CD4-positive, alpha-beta T cell (primary cell): ENCODE measurements at regions not wholly inside any gene's neighbourhood (a gene's known extent, or its start where the extent isn't known, plus 50 kb on each side); places are given as distances from the start of the nearest gene placed in this dataset.

ENCODE experiments used
- ATAC-seq: fragments of 200-7000 bp; cut with Tn5 transposase; one replicate; pipeline ENCODE4 v1.10.0; 2022; ENCODE audit warnings: mild to moderate bottlenecking; ENCODE audit not compliant: poor library complexity
- CTCF ChIA-PET: fragments of 350-600 bp; sonication (Branson Sonifier 250); formaldehyde crosslinking; loops from one replicate; lab custom pipeline; 2021; ENCODE audit warnings: antibody characterized with exemption, inconsistent platforms; lab: Charles Lee
- POLR2A ChIA-PET: fragments of 350-600 bp; sonication (Branson Sonifier 250); formaldehyde crosslinking; loops from one replicate; lab custom pipeline; 2021; ENCODE audit warnings: antibody characterized with exemption, inconsistent platforms; lab: Charles Lee
- DNase-seq, 14 experiments: peaks; one replicate each; pipeline ENCODE4 v3.0.0-alpha.2; 2013 to 2020; ENCODE audit warnings: mixed read lengths in 2 of 14
- H3K27ac ChIP-seq, 2 donors: one replicate each; pipeline versions ENCODE4 v1.5.1 to v1.7.0; 2013; ENCODE audit warnings: low read length in 2 of 2, low read depth in 1 of 2, mild to moderate bottlenecking in 1 of 2
- H3K27me3 ChIP-seq, 2 experiments: 1 replicate in 1 of 2; 2 replicates in 1 of 2; pipeline versions ENCODE4 v1.6.1 to v1.7.0; 2013; ENCODE audit warnings: low read length in 2 of 2, control low read depth in 1 of 2, mild to moderate bottlenecking in 1 of 2, moderate library complexity in 1 of 2; ENCODE audit not compliant: insufficient read depth in 2 of 2, control insufficient read depth in 1 of 2
- H3K36me3 ChIP-seq: one replicate; pipeline ENCODE4 v1.6.1; 2013; ENCODE audit warnings: low read length, control low read depth; ENCODE audit not compliant: insufficient read depth
- H3K4me1 ChIP-seq: one replicate; pipeline ENCODE4 v1.6.1; 2013; ENCODE audit warnings: low read length, control low read depth; ENCODE audit not compliant: insufficient read depth
- H3K4me3 ChIP-seq: one replicate; pipeline ENCODE4 v1.5.1; 2013; ENCODE audit warnings: mild to moderate bottlenecking, low read length, moderate library complexity
- H3K9me3 ChIP-seq, 2 experiments: 1 replicate in 1 of 2; 2 replicates in 1 of 2; pipeline versions ENCODE4 v1.6.1 to v1.7.0; 2013; ENCODE audit warnings: low read length in 2 of 2, mild to moderate bottlenecking in 2 of 2, control low read depth in 1 of 2, moderate library complexity in 1 of 2; ENCODE audit not compliant: control insufficient read depth in 1 of 2, insufficient read depth in 1 of 2
- H3K27ac Mint-ChIP-seq: one replicate; pipeline ENCODE4 v1.8.0; 2020; ENCODE audit warnings: mixed read lengths
- H3K27me3 Mint-ChIP-seq: one replicate; pipeline ENCODE4 v1.8.0; 2021; ENCODE audit warnings: mixed read lengths
- H3K36me3 Mint-ChIP-seq: one replicate; pipeline ENCODE4 v1.8.0; 2021; ENCODE audit warnings: low read depth, mixed read lengths
- H3K4me1 Mint-ChIP-seq: one replicate; pipeline ENCODE4 v1.8.0; 2021; ENCODE audit warnings: low read depth, mixed read lengths
- H3K4me3 Mint-ChIP-seq: one replicate; pipeline ENCODE4 v1.8.0; 2020; ENCODE audit warnings: mild to moderate bottlenecking, mixed read lengths
- H3K9me3 Mint-ChIP-seq: one replicate; pipeline ENCODE4 v1.8.0; 2020; ENCODE audit warnings: mixed read lengths
- CTCF ChIP-seq: fragments of 200-600 bp; IDR thresholded peaks from one replicate; pipeline ENCODE4 v1.8.0; 2022; ENCODE audit warnings: antibody characterized with exemption, mild to moderate bottlenecking
- intact Hi-C, 2 experiments: fragments of 100-400 bp; cut with DNase I in 1 of 2; cut with micrococcal nuclease in 1 of 2; formaldehyde crosslinking; loops; one replicate each; pipeline versions ENCODE4 v1.15.1 to v1.9.0; 2023 to 2025; cut with DNase I, micrococcal nuclease

GRCh38 chr22:49044776-49045175 lies 782.9 kb downstream of the BRD1 start:
- CTCF ChIA-PET = no interaction called here
- Mint-ChIP-seq H3K27me3 (peaks cover 24% of the 10 kb centered on the region), H3K27ac (no peak overlapping the region), H3K4me3 (no peak overlapping the region), H3K9me3 (no peaks in the 10 kb centered on the region), H3K4me1 (no peaks in the 10 kb centered on the region), H3K36me3 (no peaks in the 10 kb centered on the region)
- peaks cover 0 to 3% of the 10 kb centered on the region in 2 experiments for H3K27me3 ChIP-seq
- intact Hi-C loops = no loop called here
- no peak for TF ChIP-seq CTCF
- ATAC-seq (no peak), DNase-seq (no peak)
- POLR2A ChIA-PET = no interaction called here
- no peaks in the 10 kb centered on the region for H3K9me3 ChIP-seq
- H3K36me3 ChIP-seq = no peaks in the 10 kb centered on the region
- H3K4me3 ChIP-seq = no peak overlapping the region
- H3K4me1 ChIP-seq = no peaks in the 10 kb centered on the region
- H3K27ac ChIP-seq = no peak overlapping the region

- no peak overlapping the region for H3K27ac Mint-ChIP-seq
- CTCF ChIA-PET = no interaction called here
Observed at GRCh38 chr22:49044091-49044490, 783.6 kb downstream of the BRD1 start.

GRCh38 chr22:49042877-49043859 lies 784.5 kb downstream of the BRD1 start:
- POLR2A ChIA-PET = no interaction called here
- CTCF ChIA-PET = no interaction called here
- no peaks in the 10 kb centered on the region for H3K36me3 ChIP-seq
- H3K9me3 ChIP-seq = no peaks in the 10 kb centered on the region
- no peaks in the 10 kb centered on the region for H3K36me3 Mint-ChIP-seq
- H3K27ac ChIP-seq = no peak overlapping the region
- no peaks in the 10 kb centered on the region for H3K4me1 ChIP-seq
- H3K27me3 Mint-ChIP-seq = peaks cover 20% of the 10 kb centered on the region
- peaks cover 0 to 3% of the 10 kb centered on the region in 2 experiments for H3K27me3 ChIP-seq
- no peaks in the 10 kb centered on the region for H3K4me1 Mint-ChIP-seq
- H3K4me3 ChIP-seq = no peak overlapping the region
- H3K9me3 Mint-ChIP-seq = no peaks in the 10 kb centered on the region
- H3K27ac Mint-ChIP-seq = no peak overlapping the region
- TF ChIP-seq CTCF = no peak
- ATAC-seq = no peak
- H3K4me3 Mint-ChIP-seq = no peak overlapping the region
- peak in 1 of 14 experiments; percentile 11 for DNase-seq
- intact Hi-C loops = no loop called here

More at GRCh38 chr22:49044091-49044490, 783.6 kb downstream of the BRD1 start:
- no peaks in the 10 kb centered on the region for H3K36me3 Mint-ChIP-seq
- H3K4me3 Mint-ChIP-seq = no peak overlapping the region
- peaks cover 0 to 3% of the 10 kb centered on the region in 2 experiments for H3K27me3 ChIP-seq
- H3K4me1 ChIP-seq = no peaks in the 10 kb centered on the region
- peaks cover 20% of the 10 kb centered on the region for H3K27me3 Mint-ChIP-seq
- TF ChIP-seq CTCF = no peak
- ATAC-seq (no peak), DNase-seq (peak in 1 of 14 experiments; percentile 16)
- H3K27ac ChIP-seq = no peak overlapping the region
- H3K4me1 Mint-ChIP-seq = no peaks in the 10 kb centered on the region
- POLR2A ChIA-PET = no interaction called here
- no peaks in the 10 kb centered on the region for H3K36me3 ChIP-seq
- intact Hi-C loops = no loop called here
- no peaks in the 10 kb centered on the region for H3K9me3 ChIP-seq
- H3K4me3 ChIP-seq = no peak overlapping the region
- no peaks in the 10 kb centered on the region for H3K9me3 Mint-ChIP-seq
